Right lobe of liver (tissue), 4 donors: ENCODE measurements at regions not wholly inside any gene's neighbourhood (a gene's known extent, or its start where the extent isn't known, plus 50 kb on each side); places are given as distances from the start of the nearest gene placed in this dataset.

Experiments
- CTCF ChIP-seq, 4 donors: fragments of 200-600 bp in 3 of 4; fragments of 450-650 bp in 1 of 4; IDR thresholded peaks; one replicate each; pipeline versions ENCODE4 v1.5.1 to v1.8.0; 2016 to 2022; ENCODE audit warnings: antibody characterized with exemption in 4 of 4, mild to moderate bottlenecking in 2 of 4
- POLR2A ChIP-seq: fragments of 450-650 bp; IDR thresholded peaks from one replicate; pipeline ENCODE4 v1.6.1; 2017; ENCODE audit warnings: antibody characterized with exemption, mild to moderate bottlenecking
- donor health status: DM: no; HTN: no; CAD: no.
- donor health status: DM: no; HTN: no; CAD: no.
- donor health status: DM: no; HTN: yes; CAD: no.

- TF ChIP-seq POLR2A (no peak), CTCF (IDR thresholded peaks at IDR 0.05) (no peak)
Measured at GRCh38 chr5:174527916-174528540, 196.4 kb upstream of the MSX2 start.
